ENCODE measurements at regions not wholly inside any gene's neighbourhood (a gene's known extent, or its start where the extent isn't known, plus 50 kb on each side); places are given as distances from the start of the nearest gene placed in this dataset.

GRCh38 chr4:72629540-72629939 is 60.5 kb upstream of the ADAMTS3 start:
- H3K27ac ChIP-seq, result no peak overlapping the region
- no peak for TF ChIP-seq CTCF (IDR thresholded peaks at IDR 0.05)
- no peaks in the 10 kb centered on the region for H3K27me3 ChIP-seq
- no peak overlapping the region for H3K4me3 ChIP-seq
- no peaks in the 10 kb centered on the region for H3K36me3 ChIP-seq
- no peak for DNase-seq
- H3K4me1 ChIP-seq, result no peaks in the 10 kb centered on the region
- intact Hi-C loops (cut with DNase I; ENCODE audit: low total_unique reads), result no loop called here
- H3K9me3 ChIP-seq, result no peaks in the 10 kb centered on the region

GRCh38 chr4:72627723-72628122 is 58.7 kb upstream of the ADAMTS3 start:
- H3K27me3 ChIP-seq, result no peaks in the 10 kb centered on the region
- no peak for DNase-seq
- H3K27ac ChIP-seq, result no peak overlapping the region
- no peak overlapping the region for H3K4me3 ChIP-seq
- H3K36me3 ChIP-seq, result no peaks in the 10 kb centered on the region
- intact Hi-C loops (cut with DNase I; ENCODE audit: low total_unique reads), result no loop called here
- TF ChIP-seq CTCF (IDR thresholded peaks at IDR 0.05), result no peak
- no peaks in the 10 kb centered on the region for H3K4me1 ChIP-seq
- H3K9me3 ChIP-seq, result no peaks in the 10 kb centered on the region
